Fibroblast of lung (primary cell): ENCODE measurements at regions not wholly inside any gene's neighbourhood (a gene's known extent, or its start where the extent isn't known, plus 50 kb on each side); places are given as distances from the start of the nearest gene placed in this dataset.

ENCODE experiments used
- DNase-seq, 2 donors: peaks; one replicate each; pipeline versions ENCODE4 v3.0.0 to v3.0.0-alpha.2; 2010; ENCODE audit warnings: low read depth in 2 of 2
- H2AFZ ChIP-seq: 2 replicates; pipeline ENCODE4 v1.5.1; 2012; ENCODE audit warnings: low read length, control low read depth, inconsistent platforms
- H3K27ac ChIP-seq: 2 replicates; pipeline ENCODE4 v1.5.1; 2011; ENCODE audit warnings: low read length, control low read depth; ENCODE audit not compliant: insufficient read depth
- H3K27me3 ChIP-seq: 2 replicates; pipeline ENCODE4 v1.5.1; 2011; ENCODE audit warnings: mild to moderate bottlenecking, low read length; ENCODE audit not compliant: control insufficient read depth, insufficient read depth
- H3K36me3 ChIP-seq: 2 replicates; pipeline ENCODE4 v1.5.1; 2011; ENCODE audit warnings: low read length; ENCODE audit not compliant: control insufficient read depth, insufficient read depth
- H3K4me1 ChIP-seq: 2 replicates; pipeline ENCODE4 v1.5.1; 2011; ENCODE audit warnings: low read length; ENCODE audit not compliant: control insufficient read depth, insufficient read depth; ENCODE audit errors: extremely low read depth
- H3K4me2 ChIP-seq: 2 replicates; pipeline ENCODE4 v1.5.1; 2011; ENCODE audit warnings: low read length, control low read depth; ENCODE audit not compliant: insufficient read depth; ENCODE audit errors: extremely low read depth
- H3K4me3 ChIP-seq, 4 experiments: fragments of 200-600 bp in 1 of 4; sonication (generic) in 1 of 4; replicated peaks in 1 of 4; 2 replicates each; pipeline ENCODE4 v1.5.1; 2011 to 2016; ENCODE audit warnings: low read length in 4 of 4, low read depth in 3 of 4, mild to moderate bottlenecking in 3 of 4, control low read depth in 2 of 4, inconsistent platforms in 1 of 4, mixed read lengths in 1 of 4; ENCODE audit not compliant: insufficient read depth in 1 of 4; ENCODE audit errors: control extremely low read depth in 1 of 4
- H3K79me2 ChIP-seq: 2 replicates; pipeline ENCODE4 v1.5.1; 2012; ENCODE audit warnings: mild to moderate bottlenecking, low read length, inconsistent platforms; ENCODE audit not compliant: control insufficient read depth, insufficient read depth
- H3K9ac ChIP-seq: 2 replicates; pipeline ENCODE4 v1.5.1; 2011; ENCODE audit warnings: mild to moderate bottlenecking, low read length, control low read depth; ENCODE audit not compliant: insufficient read depth
- H3K9me3 ChIP-seq: 2 replicates; pipeline ENCODE4 v1.5.1; 2012; ENCODE audit warnings: low read depth, low read length; ENCODE audit not compliant: control insufficient read depth, insufficient read depth
- H4K20me1 ChIP-seq: 2 replicates; pipeline ENCODE4 v1.5.1; 2011; ENCODE audit warnings: low read length; ENCODE audit not compliant: control insufficient read depth, insufficient read depth; ENCODE audit errors: extremely low read depth
- CTCF ChIP-seq, 2 donors: IDR thresholded peaks in 1 of 2; conservative IDR thresholded peaks in 1 of 2; 1 replicate in 1 of 2; 2 replicates in 1 of 2; pipeline ENCODE4 v1.5.1; 2011 to 2012; ENCODE audit warnings: low read length in 2 of 2, control low read depth in 1 of 2, inconsistent platforms in 1 of 2, low read depth in 1 of 2, mild to moderate bottlenecking in 1 of 2
- EZH2 ChIP-seq: IDR thresholded peaks from 2 replicates; pipeline ENCODE4 v1.5.1; 2012; ENCODE audit warnings: low read length, control low read depth, mild to moderate bottlenecking; ENCODE audit errors: missing control alignments

DNA sequence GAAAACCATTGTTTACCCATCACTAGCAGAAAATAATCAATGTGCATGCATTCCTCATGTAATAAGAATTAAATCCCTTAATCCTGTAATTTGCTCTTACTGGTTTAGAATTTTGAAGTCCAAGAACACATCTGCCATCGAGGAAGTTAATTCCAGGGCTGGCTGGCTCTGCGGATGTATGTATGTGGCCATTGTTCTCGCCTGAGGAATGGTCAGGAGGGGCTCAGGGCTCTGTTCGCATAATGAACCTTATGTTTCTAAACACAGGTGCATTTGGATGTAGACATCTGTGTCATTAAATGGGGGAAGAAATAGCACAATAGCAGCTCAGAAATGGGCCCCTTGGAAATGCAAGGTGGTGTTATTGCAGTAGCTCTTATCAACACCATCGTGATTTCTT is 148.6 kb upstream of the GAS1 start:
- H3K27ac ChIP-seq: no peak overlapping the region
- H3K9me3 ChIP-seq: no peaks in the 10 kb centered on the region
- TF ChIP-seq EZH2 (no peak), CTCF (conservative IDR thresholded peaks at IDR 0.05 in 1 of 2, IDR thresholded peaks at IDR 0.05 in 1 of 2; ENCODE audit: low read depth in 1 of 2, low read length in 2 of 2) (no peak)
- H3K4me2 ChIP-seq: no peak overlapping the region
- DNase-seq: no peak
- no peaks in the 10 kb centered on the region for H3K27me3 ChIP-seq
- H4K20me1 ChIP-seq: no peaks in the 10 kb centered on the region
- no peak overlapping the region for H3K4me3 ChIP-seq
- H3K4me1 ChIP-seq: no peaks in the 10 kb centered on the region
- H3K9ac ChIP-seq: no peak overlapping the region
- H3K36me3 ChIP-seq: no peaks in the 10 kb centered on the region
- H2AFZ ChIP-seq: no peak overlapping the region
- no peaks in the 10 kb centered on the region for H3K79me2 ChIP-seq

DNA sequence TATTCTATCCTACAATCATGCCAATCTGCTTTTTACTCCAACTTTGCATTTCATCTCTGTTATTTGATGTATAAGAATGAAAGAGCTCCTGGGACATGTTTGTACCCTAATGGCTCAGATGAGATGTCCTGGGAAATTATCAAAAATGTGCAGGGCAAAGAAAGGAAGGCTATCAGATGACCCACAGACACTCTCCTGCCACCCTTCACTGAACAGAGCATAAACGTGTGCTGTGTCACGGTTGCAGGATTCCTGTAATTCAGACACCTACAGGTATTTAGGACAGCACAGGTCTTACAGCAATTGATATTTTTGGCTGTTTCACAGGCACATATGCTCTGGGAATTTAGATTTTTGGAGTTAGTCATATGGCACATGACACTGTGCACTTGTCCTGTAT is 149.2 kb upstream of the GAS1 start:
- no peak for DNase-seq
- Histone ChIP-seq H3K4me3 (no peak overlapping the region), H4K20me1 (no peaks in the 10 kb centered on the region), H3K4me1 (no peaks in the 10 kb centered on the region), H3K36me3 (no peaks in the 10 kb centered on the region), H2AFZ (no peak overlapping the region), H3K27me3 (no peaks in the 10 kb centered on the region), H3K4me2 (no peak overlapping the region), H3K27ac (no peak overlapping the region), H3K9me3 (no peaks in the 10 kb centered on the region), H3K9ac (no peak overlapping the region), H3K79me2 (no peaks in the 10 kb centered on the region)
- TF ChIP-seq CTCF (conservative IDR thresholded peaks at IDR 0.05 in 1 of 2, IDR thresholded peaks at IDR 0.05 in 1 of 2; ENCODE audit: low read depth in 1 of 2, low read length in 2 of 2) (no peak), EZH2 (no peak)

GRCh38 chr9:87097238-87097637 is 149.9 kb upstream of the GAS1 start:
- Histone ChIP-seq H3K27me3 (no peaks in the 10 kb centered on the region), H3K27ac (no peak overlapping the region), H2AFZ (no peak overlapping the region), H3K79me2 (no peaks in the 10 kb centered on the region), H3K4me3 (no peak overlapping the region), H3K36me3 (no peaks in the 10 kb centered on the region), H3K4me1 (no peaks in the 10 kb centered on the region), H3K9me3 (no peaks in the 10 kb centered on the region), H3K4me2 (no peak overlapping the region), H3K9ac (no peak overlapping the region), H4K20me1 (no peaks in the 10 kb centered on the region)
- TF ChIP-seq EZH2: no peak
- no peak for TF ChIP-seq CTCF (conservative IDR thresholded peaks at IDR 0.05 in 1 of 2, IDR thresholded peaks at IDR 0.05 in 1 of 2; ENCODE audit: low read depth in 1 of 2, low read length in 2 of 2)
- no peak for DNase-seq
